HepG2 (cell line): ENCODE measurements at regions not wholly inside any gene's neighbourhood (a gene's known extent, or its start where the extent isn't known, plus 50 kb on each side); places are given as distances from the start of the nearest gene placed in this dataset.

Experiments used
- CEBPB ChIP-seq: IDR thresholded peaks from 2 replicates; pipeline ENCODE4 v1.6.1; 2011; ENCODE audit warnings: low read depth, low read length, improper control_type of control experiment, borderline replicate concordance
- NFIC ChIP-seq: IDR thresholded peaks from 2 replicates; pipeline ENCODE4 v1.6.1; 2012; ENCODE audit warnings: mild to moderate bottlenecking, low read length, inconsistent platforms
- PHF20 ChIP-seq: sonication (generic); formaldehyde crosslinking; IDR thresholded peaks from 2 replicates; pipeline ENCODE4 v1.5.0; 2020; ENCODE audit warnings: mild to moderate bottlenecking, missing genetic modification reagents
- SRY ChIP-seq: sonication (generic); formaldehyde crosslinking; IDR thresholded peaks from 2 replicates; pipeline ENCODE4 v1.8.0; 2022; ENCODE audit warnings: mild to moderate bottlenecking, missing genetic modification reagents
- ZNF138 ChIP-seq: sonication (generic); formaldehyde crosslinking; IDR thresholded peaks from 2 replicates; pipeline ENCODE4 v1.5.0; 2020; ENCODE audit warnings: mild to moderate bottlenecking, low read depth, missing genetic modification reagents
- ZNF256 ChIP-seq: sonication (generic); formaldehyde crosslinking; conservative IDR thresholded peaks from 2 replicates; pipeline ENCODE4 v1.4.0; 2020; ENCODE audit warnings: missing genetic modification reagents
- ZNF614 ChIP-seq: IDR thresholded peaks from 2 replicates; pipeline ENCODE4 v1.6.1; 2018; ENCODE audit warnings: missing biosample characterization, missing genetic modification reagents, inconsistent platforms, borderline replicate concordance
- ZNF619 ChIP-seq: sonication (generic); formaldehyde crosslinking; IDR thresholded peaks from 2 replicates; pipeline ENCODE4 v1.4.0; 2020; ENCODE audit warnings: mild to moderate bottlenecking, missing genetic modification reagents
- TF ChIP-seq, protein P1 (sequence below): sonication (generic); formaldehyde crosslinking; conservative IDR thresholded peaks from 2 replicates; pipeline ENCODE4 v1.4.0; 2020; ENCODE audit warnings: mild to moderate bottlenecking, missing genetic modification reagents, moderate library complexity
- TF ChIP-seq, protein P2 (sequence below): sonication (generic); formaldehyde crosslinking; IDR thresholded peaks from 2 replicates; pipeline ENCODE4 v1.5.0; 2020; ENCODE audit warnings: mild to moderate bottlenecking, missing genetic modification reagents, moderate library complexity
- TF ChIP-seq, protein P3 (sequence below): sonication (generic); formaldehyde crosslinking; IDR thresholded peaks from 2 replicates; pipeline ENCODE4 v1.4.0; 2020; ENCODE audit warnings: missing genetic modification reagents

DNA sequence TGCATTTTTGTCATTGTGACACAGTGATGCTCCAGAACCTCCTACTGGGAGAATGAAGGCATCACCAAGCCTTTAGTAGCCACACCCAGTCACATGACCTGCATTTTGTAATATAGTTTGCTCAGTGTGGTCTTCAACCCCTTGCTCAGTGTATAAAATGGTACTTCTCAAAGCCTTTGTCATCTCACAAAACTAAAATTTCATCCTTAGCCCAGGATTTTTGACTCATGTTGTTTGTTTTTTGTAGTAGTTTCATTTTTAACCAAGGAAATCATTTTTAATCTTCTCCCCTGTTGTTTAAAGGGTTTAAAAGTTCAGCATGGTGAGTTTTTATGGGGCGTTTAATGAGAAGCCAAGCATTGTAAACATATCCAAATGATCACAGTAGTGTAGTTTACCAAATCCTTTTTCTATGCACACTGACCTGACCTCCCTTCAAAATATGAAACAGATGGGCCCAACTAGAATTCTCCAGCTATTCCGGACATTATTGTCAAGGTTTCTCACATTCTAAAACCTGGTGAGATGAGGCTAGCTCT, 123.5 kb upstream of the IL12A start:
- TF ChIP-seq, protein P1, sequence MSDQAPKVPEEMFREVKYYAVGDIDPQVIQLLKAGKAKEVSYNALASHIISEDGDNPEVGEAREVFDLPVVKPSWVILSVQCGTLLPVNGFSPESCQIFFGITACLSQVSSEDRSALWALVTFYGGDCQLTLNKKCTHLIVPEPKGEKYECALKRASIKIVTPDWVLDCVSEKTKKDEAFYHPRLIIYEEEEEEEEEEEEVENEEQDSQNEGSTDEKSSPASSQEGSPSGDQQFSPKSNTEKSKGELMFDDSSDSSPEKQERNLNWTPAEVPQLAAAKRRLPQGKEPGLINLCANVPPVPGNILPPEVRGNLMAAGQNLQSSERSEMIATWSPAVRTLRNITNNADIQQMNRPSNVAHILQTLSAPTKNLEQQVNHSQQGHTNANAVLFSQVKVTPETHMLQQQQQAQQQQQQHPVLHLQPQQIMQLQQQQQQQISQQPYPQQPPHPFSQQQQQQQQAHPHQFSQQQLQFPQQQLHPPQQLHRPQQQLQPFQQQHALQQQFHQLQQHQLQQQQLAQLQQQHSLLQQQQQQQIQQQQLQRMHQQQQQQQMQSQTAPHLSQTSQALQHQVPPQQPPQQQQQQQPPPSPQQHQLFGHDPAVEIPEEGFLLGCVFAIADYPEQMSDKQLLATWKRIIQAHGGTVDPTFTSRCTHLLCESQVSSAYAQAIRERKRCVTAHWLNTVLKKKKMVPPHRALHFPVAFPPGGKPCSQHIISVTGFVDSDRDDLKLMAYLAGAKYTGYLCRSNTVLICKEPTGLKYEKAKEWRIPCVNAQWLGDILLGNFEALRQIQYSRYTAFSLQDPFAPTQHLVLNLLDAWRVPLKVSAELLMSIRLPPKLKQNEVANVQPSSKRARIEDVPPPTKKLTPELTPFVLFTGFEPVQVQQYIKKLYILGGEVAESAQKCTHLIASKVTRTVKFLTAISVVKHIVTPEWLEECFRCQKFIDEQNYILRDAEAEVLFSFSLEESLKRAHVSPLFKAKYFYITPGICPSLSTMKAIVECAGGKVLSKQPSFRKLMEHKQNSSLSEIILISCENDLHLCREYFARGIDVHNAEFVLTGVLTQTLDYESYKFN (CRISPR knock-in tag): no peak
- TF ChIP-seq, protein P2, sequence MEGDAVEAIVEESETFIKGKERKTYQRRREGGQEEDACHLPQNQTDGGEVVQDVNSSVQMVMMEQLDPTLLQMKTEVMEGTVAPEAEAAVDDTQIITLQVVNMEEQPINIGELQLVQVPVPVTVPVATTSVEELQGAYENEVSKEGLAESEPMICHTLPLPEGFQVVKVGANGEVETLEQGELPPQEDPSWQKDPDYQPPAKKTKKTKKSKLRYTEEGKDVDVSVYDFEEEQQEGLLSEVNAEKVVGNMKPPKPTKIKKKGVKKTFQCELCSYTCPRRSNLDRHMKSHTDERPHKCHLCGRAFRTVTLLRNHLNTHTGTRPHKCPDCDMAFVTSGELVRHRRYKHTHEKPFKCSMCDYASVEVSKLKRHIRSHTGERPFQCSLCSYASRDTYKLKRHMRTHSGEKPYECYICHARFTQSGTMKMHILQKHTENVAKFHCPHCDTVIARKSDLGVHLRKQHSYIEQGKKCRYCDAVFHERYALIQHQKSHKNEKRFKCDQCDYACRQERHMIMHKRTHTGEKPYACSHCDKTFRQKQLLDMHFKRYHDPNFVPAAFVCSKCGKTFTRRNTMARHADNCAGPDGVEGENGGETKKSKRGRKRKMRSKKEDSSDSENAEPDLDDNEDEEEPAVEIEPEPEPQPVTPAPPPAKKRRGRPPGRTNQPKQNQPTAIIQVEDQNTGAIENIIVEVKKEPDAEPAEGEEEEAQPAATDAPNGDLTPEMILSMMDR: no peak
- TF ChIP-seq ZNF614 (CRISPR knock-in tag) (no peak), PHF20 (CRISPR knock-in tag) (no peak), ZNF619 (no peak), ZNF138 (CRISPR knock-in tag) (no peak), CEBPB (no peak), ZNF256 (CRISPR knock-in tag) (no peak), SRY (no peak), NFIC (no peak)
- TF ChIP-seq, protein P3, sequence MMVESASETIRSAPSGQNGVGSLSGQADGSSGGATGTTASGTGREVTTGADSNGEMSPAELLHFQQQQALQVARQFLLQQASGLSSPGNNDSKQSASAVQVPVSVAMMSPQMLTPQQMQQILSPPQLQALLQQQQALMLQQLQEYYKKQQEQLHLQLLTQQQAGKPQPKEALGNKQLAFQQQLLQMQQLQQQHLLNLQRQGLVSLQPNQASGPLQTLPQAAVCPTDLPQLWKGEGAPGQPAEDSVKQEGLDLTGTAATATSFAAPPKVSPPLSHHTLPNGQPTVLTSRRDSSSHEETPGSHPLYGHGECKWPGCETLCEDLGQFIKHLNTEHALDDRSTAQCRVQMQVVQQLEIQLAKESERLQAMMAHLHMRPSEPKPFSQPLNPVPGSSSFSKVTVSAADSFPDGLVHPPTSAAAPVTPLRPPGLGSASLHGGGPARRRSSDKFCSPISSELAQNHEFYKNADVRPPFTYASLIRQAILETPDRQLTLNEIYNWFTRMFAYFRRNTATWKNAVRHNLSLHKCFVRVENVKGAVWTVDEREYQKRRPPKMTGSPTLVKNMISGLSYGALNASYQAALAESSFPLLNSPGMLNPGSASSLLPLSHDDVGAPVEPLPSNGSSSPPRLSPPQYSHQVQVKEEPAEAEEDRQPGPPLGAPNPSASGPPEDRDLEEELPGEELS (CRISPR knock-in tag): no peak
